ENCODE measurements at regions not wholly inside any gene's neighbourhood (a gene's known extent, or its start where the extent isn't known, plus 50 kb on each side); places are given as distances from the start of the nearest gene placed in this dataset.

DNA sequence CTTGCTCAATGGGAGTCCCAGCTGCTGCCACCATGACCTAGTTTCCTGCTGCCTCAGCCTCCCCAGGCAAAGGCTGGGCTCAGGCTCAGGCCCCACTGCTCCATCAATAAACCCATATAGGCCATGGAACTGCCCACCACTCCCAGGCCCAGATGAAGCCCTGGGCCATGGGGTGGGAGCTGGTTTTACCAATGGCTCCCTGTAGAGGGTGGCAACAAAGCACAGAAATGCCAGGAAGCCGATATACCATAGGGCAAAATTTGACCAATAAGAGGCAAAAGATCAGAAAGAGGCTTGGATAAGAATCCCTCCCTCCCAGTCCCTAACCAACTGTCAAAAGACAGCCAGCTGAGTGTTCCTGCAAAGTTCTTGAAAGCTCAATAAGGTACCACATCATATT, 101.8 kb upstream of the DOCK1 start:
- Histone ChIP-seq H3K27me3 (ENCODE audit: insufficient read depth, low read depth) (no peaks in the 10 kb centered on the region), H3K79me2 (ENCODE audit: insufficient read depth, low read depth) (no peaks in the 10 kb centered on the region), H3K4me2 (no peak overlapping the region), H3K4me3 (IDR thresholded peaks at IDR 0.05; ENCODE audit: insufficient read depth, low read depth, low read length) (no peak overlapping the region), H2AFZ (ENCODE audit: low read depth) (no peak overlapping the region), H4K20me1 (ENCODE audit: insufficient read depth) (no peaks in the 10 kb centered on the region), H3K36me3 (ENCODE audit: insufficient read depth) (no peaks in the 10 kb centered on the region), H3K4me1 (ENCODE audit: low read depth, poor library complexity, severe bottlenecking) (no peaks in the 10 kb centered on the region), H3K27ac (no peak overlapping the region), H3K9ac (no peak overlapping the region)
- TF ChIP-seq, protein P1, sequence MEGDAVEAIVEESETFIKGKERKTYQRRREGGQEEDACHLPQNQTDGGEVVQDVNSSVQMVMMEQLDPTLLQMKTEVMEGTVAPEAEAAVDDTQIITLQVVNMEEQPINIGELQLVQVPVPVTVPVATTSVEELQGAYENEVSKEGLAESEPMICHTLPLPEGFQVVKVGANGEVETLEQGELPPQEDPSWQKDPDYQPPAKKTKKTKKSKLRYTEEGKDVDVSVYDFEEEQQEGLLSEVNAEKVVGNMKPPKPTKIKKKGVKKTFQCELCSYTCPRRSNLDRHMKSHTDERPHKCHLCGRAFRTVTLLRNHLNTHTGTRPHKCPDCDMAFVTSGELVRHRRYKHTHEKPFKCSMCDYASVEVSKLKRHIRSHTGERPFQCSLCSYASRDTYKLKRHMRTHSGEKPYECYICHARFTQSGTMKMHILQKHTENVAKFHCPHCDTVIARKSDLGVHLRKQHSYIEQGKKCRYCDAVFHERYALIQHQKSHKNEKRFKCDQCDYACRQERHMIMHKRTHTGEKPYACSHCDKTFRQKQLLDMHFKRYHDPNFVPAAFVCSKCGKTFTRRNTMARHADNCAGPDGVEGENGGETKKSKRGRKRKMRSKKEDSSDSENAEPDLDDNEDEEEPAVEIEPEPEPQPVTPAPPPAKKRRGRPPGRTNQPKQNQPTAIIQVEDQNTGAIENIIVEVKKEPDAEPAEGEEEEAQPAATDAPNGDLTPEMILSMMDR (conservative IDR thresholded peaks at IDR 0.05; ENCODE audit: low read depth, low read length) = no peak

DNA sequence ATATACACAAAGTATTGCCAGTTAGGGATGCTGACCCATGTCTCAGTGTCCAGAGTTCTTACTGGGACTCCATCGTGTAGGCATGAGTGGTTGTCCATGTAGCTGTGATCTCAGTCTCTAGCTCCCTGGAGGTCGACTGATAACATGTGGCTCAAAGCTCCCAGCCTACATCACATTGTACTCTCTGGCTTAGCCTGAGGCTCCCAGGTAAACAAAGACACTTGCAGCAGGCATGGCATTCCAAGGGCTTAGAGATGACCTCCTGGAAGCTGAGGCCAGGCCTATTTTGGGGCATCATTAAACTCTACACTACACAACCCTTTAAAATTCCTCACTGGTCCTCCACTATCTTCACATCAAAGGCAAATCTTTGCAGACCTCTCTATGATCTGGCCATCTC, 100.8 kb upstream of the DOCK1 start:
- H4K20me1 ChIP-seq (ENCODE audit: insufficient read depth) = no peaks in the 10 kb centered on the region
- H3K79me2 ChIP-seq (ENCODE audit: insufficient read depth, low read depth) = no peaks in the 10 kb centered on the region
- no peak overlapping the region for H2AFZ ChIP-seq (ENCODE audit: low read depth)
- H3K9ac ChIP-seq = no peak overlapping the region
- no peak overlapping the region for H3K4me2 ChIP-seq
- no peak overlapping the region for H3K4me3 ChIP-seq (IDR thresholded peaks at IDR 0.05; ENCODE audit: insufficient read depth, low read depth, low read length)
- TF ChIP-seq, protein P1 (conservative IDR thresholded peaks at IDR 0.05; ENCODE audit: low read depth, low read length) = no peak
- H3K27ac ChIP-seq = no peak overlapping the region
- no peaks in the 10 kb centered on the region for H3K36me3 ChIP-seq (ENCODE audit: insufficient read depth)
- H3K4me1 ChIP-seq (ENCODE audit: low read depth, poor library complexity, severe bottlenecking) = no peaks in the 10 kb centered on the region
- no peaks in the 10 kb centered on the region for H3K27me3 ChIP-seq (ENCODE audit: insufficient read depth, low read depth)

DNA sequence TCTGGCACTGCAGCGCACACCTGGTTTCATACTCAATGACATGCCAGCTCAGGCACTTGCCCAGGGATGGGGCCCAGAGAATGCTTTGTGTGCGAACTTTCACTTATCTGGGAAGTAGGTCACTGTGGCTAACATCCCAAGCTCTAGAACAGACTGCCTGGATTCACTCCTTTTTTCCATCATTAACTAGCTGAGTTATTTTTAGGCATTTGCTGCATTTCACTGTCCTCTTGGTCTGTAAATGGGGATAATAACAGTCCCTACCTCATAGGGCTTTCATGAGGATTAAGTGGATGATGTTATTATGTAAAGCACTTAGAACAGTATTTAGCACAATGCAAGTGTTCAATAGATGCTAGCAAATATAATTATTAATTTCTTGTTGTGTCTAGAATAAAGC, 98.7 kb upstream of the DOCK1 start:
- no peak overlapping the region for H2AFZ ChIP-seq (ENCODE audit: low read depth)
- no peaks in the 10 kb centered on the region for H3K4me1 ChIP-seq (ENCODE audit: low read depth, poor library complexity, severe bottlenecking)
- no peaks in the 10 kb centered on the region for H3K36me3 ChIP-seq (ENCODE audit: insufficient read depth)
- H4K20me1 ChIP-seq (ENCODE audit: insufficient read depth) = no peaks in the 10 kb centered on the region
- H3K9ac ChIP-seq = no peak overlapping the region
- no peak overlapping the region for H3K27ac ChIP-seq
- no peak overlapping the region for H3K4me3 ChIP-seq (IDR thresholded peaks at IDR 0.05; ENCODE audit: insufficient read depth, low read depth, low read length)
- no peaks in the 10 kb centered on the region for H3K27me3 ChIP-seq (ENCODE audit: insufficient read depth, low read depth)
- H3K79me2 ChIP-seq (ENCODE audit: insufficient read depth, low read depth) = no peaks in the 10 kb centered on the region
- TF ChIP-seq, protein P1 (conservative IDR thresholded peaks at IDR 0.05; ENCODE audit: low read depth, low read length) = no peak
- H3K4me2 ChIP-seq = no peak overlapping the region

DNA sequence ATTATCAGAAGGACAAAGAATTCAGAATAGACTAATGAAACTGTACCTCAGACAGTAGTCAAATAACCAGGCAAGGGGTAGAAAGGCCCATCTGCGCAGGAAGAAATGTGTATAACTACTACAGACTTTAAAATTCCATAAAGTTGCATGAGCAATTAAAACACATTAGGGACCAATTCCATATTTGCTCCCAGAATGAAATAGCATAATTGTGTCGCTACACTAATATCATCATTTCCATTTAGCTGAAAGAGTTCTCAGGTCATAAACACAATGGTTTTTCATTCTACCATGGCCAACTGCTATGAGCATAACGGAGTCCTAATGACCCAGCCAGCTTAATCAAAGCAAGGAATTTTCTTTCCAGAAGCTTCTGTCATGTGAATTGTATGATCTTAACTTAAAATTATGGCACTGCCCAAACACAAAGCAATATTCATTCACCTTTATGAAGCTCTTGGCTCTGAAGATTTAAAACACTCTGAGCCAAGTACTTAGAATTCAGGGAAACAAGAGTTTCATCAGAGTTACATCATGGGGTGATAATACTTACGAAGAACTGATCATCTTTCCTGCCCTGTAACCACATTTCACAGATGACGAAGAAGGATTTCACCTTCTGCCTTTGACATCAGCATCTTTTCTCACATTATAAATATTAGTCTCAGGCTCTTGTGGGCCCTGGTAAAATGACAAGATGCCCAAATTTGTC, 98.1 kb upstream of the DOCK1 start:
- Histone ChIP-seq H2AFZ (ENCODE audit: low read depth) (no peak overlapping the region), H3K79me2 (ENCODE audit: insufficient read depth, low read depth) (no peaks in the 10 kb centered on the region), H3K27me3 (ENCODE audit: insufficient read depth, low read depth) (no peaks in the 10 kb centered on the region), H3K36me3 (ENCODE audit: insufficient read depth) (no peaks in the 10 kb centered on the region), H3K4me3 (IDR thresholded peaks at IDR 0.05; ENCODE audit: insufficient read depth, low read depth, low read length) (no peak overlapping the region), H3K9ac (no peak overlapping the region), H3K4me2 (no peak overlapping the region), H3K4me1 (ENCODE audit: low read depth, poor library complexity, severe bottlenecking) (no peaks in the 10 kb centered on the region), H4K20me1 (ENCODE audit: insufficient read depth) (no peaks in the 10 kb centered on the region), H3K27ac (no peak overlapping the region)
- TF ChIP-seq, protein P1 (conservative IDR thresholded peaks at IDR 0.05; ENCODE audit: low read depth, low read length) = no peak

Measured in KMS-11 (cell line).